ENCODE measurements at regions not wholly inside any gene's neighbourhood (a gene's known extent, or its start where the extent isn't known, plus 50 kb on each side); places are given as distances from the start of the nearest gene placed in this dataset.

GRCh38 chr14:38735005-38735404, 368.0 kb downstream of the SEC23A start:
- intact Hi-C loops (cut with micrococcal nuclease) = no loop called here
- H3K9me3 Mint-ChIP-seq (ENCODE audit: unreplicated experiment) = no peaks in the 10 kb centered on the region
- H3K4me1 Mint-ChIP-seq (ENCODE audit: insufficient read depth, unreplicated experiment) = no peaks in the 10 kb centered on the region
- DNase-seq (ENCODE audit: unreplicated experiment) = no peak
- TF ChIP-seq CTCF (IDR thresholded peaks at IDR 0.05; ENCODE audit: unreplicated experiment) = no peak
- BruUV-seq (replicated peaks) = no TSS peak
- H3K27me3 Mint-ChIP-seq (ENCODE audit: insufficient read depth, unreplicated experiment) = no peaks in the 10 kb centered on the region
- no peak overlapping the region for H3K4me3 Mint-ChIP-seq (ENCODE audit: unreplicated experiment)
- ChIA-PET CTCF (interaction anchor here (1.8 to 1.9 kb wide), 2 partner anchors 13 to 280 kb away, joined by 4 to 9 read pairs; no protein-coding TSS in a partner anchor), POLR2A (no interaction called here)
- no peaks in the 10 kb centered on the region for H3K36me3 Mint-ChIP-seq (ENCODE audit: insufficient read depth, unreplicated experiment)
- H3K27ac Mint-ChIP-seq (ENCODE audit: low read depth, unreplicated experiment) = no peak overlapping the region

- intact Hi-C loops (cut with micrococcal nuclease) = no loop called here
- H3K36me3 Mint-ChIP-seq (ENCODE audit: insufficient read depth, unreplicated experiment) = no peaks in the 10 kb centered on the region
- DNase-seq (ENCODE audit: unreplicated experiment) = no peak
- no peak for TF ChIP-seq CTCF (IDR thresholded peaks at IDR 0.05; ENCODE audit: unreplicated experiment)
- no peak overlapping the region for H3K4me3 Mint-ChIP-seq (ENCODE audit: unreplicated experiment)
- ChIA-PET CTCF (interaction anchor here (0.6 kb wide), 1 partner anchor 284 kb away, joined by 3 read pairs; no protein-coding TSS in a partner anchor), POLR2A (no interaction called here)
- no TSS peak for BruUV-seq (replicated peaks)
- no peaks in the 10 kb centered on the region for H3K4me1 Mint-ChIP-seq (ENCODE audit: insufficient read depth, unreplicated experiment)
- no peak overlapping the region for H3K27ac Mint-ChIP-seq (ENCODE audit: low read depth, unreplicated experiment)
- H3K9me3 Mint-ChIP-seq (ENCODE audit: unreplicated experiment) = no peaks in the 10 kb centered on the region
- H3K27me3 Mint-ChIP-seq (ENCODE audit: insufficient read depth, unreplicated experiment) = no peaks in the 10 kb centered on the region
These were observed 371.1 kb downstream of the SEC23A start for GRCh38 chr14:38731962-38732361.

- POLR2A ChIA-PET = no interaction called here
- no peaks in the 10 kb centered on the region for H3K9me3 Mint-ChIP-seq (ENCODE audit: unreplicated experiment)
- no peak overlapping the region for H3K4me3 Mint-ChIP-seq (ENCODE audit: unreplicated experiment)
- H3K36me3 Mint-ChIP-seq (ENCODE audit: insufficient read depth, unreplicated experiment) = no peaks in the 10 kb centered on the region
- no peak for TF ChIP-seq CTCF (IDR thresholded peaks at IDR 0.05; ENCODE audit: unreplicated experiment)
- H3K4me1 Mint-ChIP-seq (ENCODE audit: insufficient read depth, unreplicated experiment) = no peaks in the 10 kb centered on the region
- no peak overlapping the region for H3K27ac Mint-ChIP-seq (ENCODE audit: low read depth, unreplicated experiment)
- CTCF ChIA-PET = no interaction called here
- H3K27me3 Mint-ChIP-seq (ENCODE audit: insufficient read depth, unreplicated experiment) = no peaks in the 10 kb centered on the region
- DNase-seq (ENCODE audit: unreplicated experiment) = no peak
- intact Hi-C loops (cut with micrococcal nuclease) = no loop called here
- BruUV-seq (replicated peaks) = no TSS peak
These were observed 372.6 kb downstream of the SEC23A start for GRCh38 chr14:38730420-38730819.

GRCh38 chr14:38727731-38728130, 375.3 kb downstream of the SEC23A start:
- H3K9me3 Mint-ChIP-seq (ENCODE audit: unreplicated experiment) = no peaks in the 10 kb centered on the region
- CTCF ChIA-PET = interaction anchor here (0.5 to 2.8 kb wide), 7 partner anchors 15 to 853 kb away, joined by 3 to 14 read pairs (median 4); no protein-coding TSS in a partner anchor
- H3K27ac Mint-ChIP-seq (ENCODE audit: low read depth, unreplicated experiment) = no peak overlapping the region
- BruUV-seq (replicated peaks) = no TSS peak
- DNase-seq (ENCODE audit: unreplicated experiment) = no peak
- POLR2A ChIA-PET = no interaction called here
- H3K27me3 Mint-ChIP-seq (ENCODE audit: insufficient read depth, unreplicated experiment) = no peaks in the 10 kb centered on the region
- no peak for TF ChIP-seq CTCF (IDR thresholded peaks at IDR 0.05; ENCODE audit: unreplicated experiment)
- H3K4me1 Mint-ChIP-seq (ENCODE audit: insufficient read depth, unreplicated experiment) = no peaks in the 10 kb centered on the region
- intact Hi-C loops (cut with micrococcal nuclease) = no loop called here
- no peak overlapping the region for H3K4me3 Mint-ChIP-seq (ENCODE audit: unreplicated experiment)
- H3K36me3 Mint-ChIP-seq (ENCODE audit: insufficient read depth, unreplicated experiment) = no peaks in the 10 kb centered on the region

Measured in MCF 10A (cell line).